SK-N-SH (cell line): ENCODE measurements at regions not wholly inside any gene's neighbourhood (a gene's known extent, or its start where the extent isn't known, plus 50 kb on each side); places are given as distances from the start of the nearest gene placed in this dataset.

ENCODE experiments used
- CTCF ChIA-PET: fragments of 300-600, 350-600 bp; formaldehyde crosslinking; extraction: SDS; loops from one replicate; lab custom pipeline; 2021; lab: Yijun Ruan, JAX
- POLR2A ChIA-PET: fragments of 350-600 bp; sonication (Branson Sonifier 250); formaldehyde crosslinking; extraction: SDS; loops from one replicate; lab custom pipeline; 2020; ENCODE audit warnings: antibody characterized with exemption, inconsistent platforms; lab: Yijun Ruan, JAX
- DNase-seq: peaks from one replicate; pipeline ENCODE4 v3.0.0; 2012
- H2AFZ ChIP-seq: fragments of 200-600 bp; sonication (generic); 2 replicates; pipeline ENCODE4 v1.8.1; 2016; ENCODE audit warnings: antibody characterized with exemption, mild to moderate bottlenecking, low read depth
- H3F3A ChIP-seq: fragments of 200-600 bp; sonication (generic); replicated peaks from 2 replicates; pipeline ENCODE3; 2016; ENCODE audit warnings: antibody characterized with exemption, mild to moderate bottlenecking; ENCODE audit not compliant: insufficient read depth
- H3K27ac ChIP-seq, 2 experiments: fragments of 200-500 bp in 1 of 2; fragments of 200-600 bp in 1 of 2; sonication (Bioruptor generic) in 1 of 2; sonication (generic), shearing (Covaris generic) in 1 of 2; 2 replicates each; pipeline versions ENCODE4 v1.5.1 to v1.6.1; 2014 to 2016; ENCODE audit warnings: low read depth in 2 of 2, inconsistent platforms in 1 of 2, low read length in 1 of 2, mild to moderate bottlenecking in 1 of 2, mixed read lengths in 1 of 2
- H3K27me3 ChIP-seq: fragments of 200-600 bp; sonication (generic), shearing (Covaris generic); 2 replicates; pipeline ENCODE4 v1.6.1; 2016; ENCODE audit warnings: mixed run types; ENCODE audit not compliant: insufficient read depth
- H3K36me3 ChIP-seq, 2 experiments: fragments of 200-500 bp in 1 of 2; fragments of 200-600 bp in 1 of 2; sonication (Bioruptor generic) in 1 of 2; sonication (generic) in 1 of 2; replicated peaks in 1 of 2; 2 replicates each; pipeline versions ENCODE3 to v1.5.1; 2014 to 2016; ENCODE audit warnings: low read length in 1 of 2, mild to moderate bottlenecking in 1 of 2; ENCODE audit not compliant: insufficient read depth in 2 of 2, control insufficient read depth in 1 of 2
- H3K4me1 ChIP-seq, 2 experiments: fragments of 200-500 bp in 1 of 2; fragments of 200-600 bp in 1 of 2; sonication (Bioruptor generic) in 1 of 2; sonication (generic), shearing (Covaris generic) in 1 of 2; 2 replicates each; pipeline versions ENCODE4 v1.5.1 to v1.6.1; 2014 to 2016; ENCODE audit warnings: low read depth in 1 of 2, low read length in 1 of 2, mixed run types in 1 of 2; ENCODE audit not compliant: insufficient read depth in 2 of 2, control insufficient read depth in 1 of 2
- H3K4me2 ChIP-seq: fragments of 200-600 bp; sonication (generic), shearing (Covaris generic); 2 replicates; pipeline ENCODE4 v1.6.1; 2017; ENCODE audit warnings: mixed run types
- H3K4me3 ChIP-seq, 2 experiments: fragments of 200-500 bp in 1 of 2; fragments of 200-600 bp in 1 of 2; sonication (Bioruptor generic) in 1 of 2; sonication (generic), shearing (Covaris generic) in 1 of 2; 2 replicates each; pipeline versions ENCODE4 v1.5.1 to v1.8.1; 2014 to 2016; ENCODE audit warnings: low read depth in 2 of 2, inconsistent platforms in 1 of 2, low read length in 1 of 2, mild to moderate bottlenecking in 1 of 2, mixed read lengths in 1 of 2, moderate library complexity in 1 of 2
- H3K79me2 ChIP-seq: fragments of 200-600 bp; sonication (generic); 2 replicates; pipeline ENCODE4 v1.8.1; 2017; ENCODE audit warnings: mild to moderate bottlenecking; ENCODE audit not compliant: insufficient read depth
- H3K9ac ChIP-seq: fragments of 200-600 bp; sonication (generic); 2 replicates; pipeline ENCODE4 v1.6.1; 2017; ENCODE audit warnings: mixed run types
- H3K9me2 ChIP-seq: fragments of 200-600 bp; sonication (generic); 2 replicates; pipeline ENCODE4 v1.6.1; 2017; ENCODE audit warnings: mixed run types
- H3K9me3 ChIP-seq: fragments of 200-600 bp; sonication (generic); 2 replicates; pipeline ENCODE4 v1.6.1; 2017; ENCODE audit warnings: mixed run types, mild to moderate bottlenecking, moderate library complexity
- H4K20me1 ChIP-seq: fragments of 200-600 bp; sonication (generic); 2 replicates; pipeline ENCODE4 v1.6.1; 2017; ENCODE audit warnings: mild to moderate bottlenecking, mixed run types; ENCODE audit not compliant: insufficient read depth
- CHD2 ChIP-seq: fragments of 150-350 bp; IDR thresholded peaks from 2 replicates; pipeline ENCODE4 v1.6.1; 2018; ENCODE audit warnings: low read length; ENCODE audit not compliant: partially characterized antibody
- ELF1 ChIP-seq: IDR thresholded peaks from 2 replicates; pipeline ENCODE4 v1.4.0; 2012
- EP300 ChIP-seq, 2 experiments: IDR thresholded peaks; 2 replicates each; pipeline versions ENCODE4 v1.4.0 to v1.6.1; 2012; ENCODE audit warnings: borderline replicate concordance in 1 of 2, low read depth in 1 of 2, low read length in 1 of 2
- FOSL2 ChIP-seq: IDR thresholded peaks from 2 replicates; pipeline ENCODE4 v1.4.0; 2012; ENCODE audit warnings: low read depth, mild to moderate bottlenecking, moderate library complexity, borderline replicate concordance
- FOXM1 ChIP-seq: IDR thresholded peaks from 2 replicates; pipeline ENCODE4 v1.4.0; 2012; ENCODE audit warnings: low read depth, mild to moderate bottlenecking
- GATA2 ChIP-seq: sonication (generic); formaldehyde crosslinking; IDR thresholded peaks from 2 replicates; pipeline ENCODE4 v1.5.0; 2020; ENCODE audit warnings: mild to moderate bottlenecking, missing genetic modification reagents
- JUND ChIP-seq: IDR thresholded peaks from 2 replicates; pipeline ENCODE4 v1.4.0; 2012
- MXI1 ChIP-seq: IDR thresholded peaks from 2 replicates; pipeline ENCODE4 v1.6.1; 2012; ENCODE audit warnings: mild to moderate bottlenecking, low read depth, low read length, improper control_type of control experiment
- NRF1 ChIP-seq: IDR thresholded peaks from 2 replicates; pipeline ENCODE4 v1.6.1; 2012; ENCODE audit warnings: low read depth, mild to moderate bottlenecking, low read length
- REST ChIP-seq: IDR thresholded peaks from 2 replicates; pipeline ENCODE4 v1.6.1; 2012; ENCODE audit warnings: mild to moderate bottlenecking, low read depth, low read length, moderate library complexity
- TAF1 ChIP-seq: IDR thresholded peaks from 2 replicates; pipeline ENCODE4 v1.6.1; 2012; ENCODE audit warnings: low read depth, mild to moderate bottlenecking, low read length, moderate library complexity, borderline replicate concordance
- USF2 ChIP-seq: fragments of 150-350 bp; IDR thresholded peaks from 2 replicates; pipeline ENCODE4 v1.6.1; 2017; ENCODE audit warnings: antibody characterized with exemption, low read length, low read depth, borderline replicate concordance
- ZBTB33 ChIP-seq: IDR thresholded peaks from 2 replicates; pipeline ENCODE4 v1.4.0; 2012; ENCODE audit warnings: low read depth, borderline replicate concordance
- WGBS: methylation state at CpG from one replicate; pipeline ENCODE4 v1.1.6; 2017; ENCODE audit warnings: low lambda C conversion rate; 5-methylcytosine and 5-hydroxymethylcytosine counted together
- TF ChIP-seq, protein P1 (sequence below): IDR thresholded peaks from 2 replicates; pipeline ENCODE4 v1.4.0; 2012; ENCODE audit warnings: low read depth

DNA sequence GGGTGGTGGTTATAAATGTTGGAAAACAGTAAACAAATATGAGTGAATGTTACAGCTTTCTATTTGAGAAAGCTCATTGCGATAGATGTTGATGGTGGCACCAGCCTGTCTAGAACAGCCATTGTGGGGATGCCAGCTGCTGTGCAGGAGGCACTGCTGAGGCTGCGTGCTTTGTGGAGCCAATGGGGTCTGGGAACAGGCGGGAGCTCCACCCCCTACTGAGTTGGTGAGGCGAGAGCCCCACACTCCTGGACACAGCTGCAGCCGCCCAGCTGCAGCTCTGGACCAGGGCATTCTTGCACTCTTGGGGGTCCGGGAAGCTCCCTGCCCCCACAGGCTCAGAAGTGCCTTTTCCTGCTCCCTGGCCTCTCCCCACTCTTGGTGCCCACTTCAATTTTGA lies 1147.1 kb upstream of the LRRTM3 start:
- H3K4me1 ChIP-seq, result no peaks in the 10 kb centered on the region
- no peaks in the 10 kb centered on the region for H3K27me3 ChIP-seq
- no peak for DNase-seq
- CTCF ChIA-PET, result interaction anchor here (1.6 kb wide), 1 partner anchor 15 kb away, joined by 4 read pairs; no protein-coding TSS in a partner anchor
- H3K4me3 ChIP-seq, result no peak overlapping the region
- WGBS, result 59% methylated on average over 2 of the region's 6 CpGs
- no peak overlapping the region for H2AFZ ChIP-seq
- no peaks in the 10 kb centered on the region for H3K79me2 ChIP-seq
- no peaks in the 10 kb centered on the region for H3K9me2 ChIP-seq
- no peak overlapping the region for H3K4me2 ChIP-seq
- H4K20me1 ChIP-seq, result no peaks in the 10 kb centered on the region
- no peak for TF ChIP-seq EP300 (IDR thresholded peaks at IDR 0.05; ENCODE audit: borderline replicate concordance in 1 of 2, low read depth in 1 of 2, low read length in 1 of 2)
- TF ChIP-seq TAF1, result no peak
- no peak for TF ChIP-seq GATA2 (CRISPR knock-in tag)
- no peak for TF ChIP-seq MXI1
- no peak for TF ChIP-seq NRF1
- no peak for TF ChIP-seq FOXM1
- TF ChIP-seq FOSL2, result no peak
- no peak for TF ChIP-seq JUND
- TF ChIP-seq ZBTB33, result no peak
- TF ChIP-seq, all 33 proteins: peak for 0
- Histone ChIP-seq H3F3A (no peaks in the 10 kb centered on the region), H3K36me3 (peaks cover 0 to 4% of the 10 kb centered on the region in 2 experiments), H3K9me3 (no peaks in the 10 kb centered on the region), H3K27ac (no peak overlapping the region), H3K9ac (no peak overlapping the region)
- POLR2A ChIA-PET, result no interaction called here

DNA sequence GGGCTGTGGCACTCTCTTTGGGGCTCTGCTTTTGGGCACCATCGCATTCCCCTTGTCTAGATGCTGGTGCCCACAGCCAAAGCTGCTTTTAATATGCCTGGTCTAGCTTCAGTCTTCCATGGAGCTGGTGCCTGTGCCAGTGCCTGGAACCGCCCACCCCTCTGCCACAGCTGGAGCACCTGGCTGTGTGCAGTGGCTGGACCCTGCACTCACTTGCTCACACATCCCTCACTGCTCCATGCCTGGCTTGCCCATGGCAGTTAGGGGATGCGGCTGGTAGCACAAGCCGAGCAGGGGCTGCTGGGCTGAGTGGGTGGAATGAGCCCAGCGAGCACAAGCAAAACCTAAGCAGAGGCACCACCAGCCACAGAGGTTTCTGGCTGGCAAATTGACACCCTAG lies 1145.9 kb upstream of the LRRTM3 start:
- H3F3A ChIP-seq, result no peaks in the 10 kb centered on the region
- H3K27me3 ChIP-seq, result no peaks in the 10 kb centered on the region
- H4K20me1 ChIP-seq, result no peaks in the 10 kb centered on the region
- H3K27ac ChIP-seq, result no peak overlapping the region
- H3K9me2 ChIP-seq, result no peaks in the 10 kb centered on the region
- no peak for TF ChIP-seq CHD2
- no peak for TF ChIP-seq REST
- no peak for TF ChIP-seq ELF1
- no peak for TF ChIP-seq EP300 (IDR thresholded peaks at IDR 0.05; ENCODE audit: borderline replicate concordance in 1 of 2, low read depth in 1 of 2, low read length in 1 of 2)
- TF ChIP-seq FOSL2, result no peak
- TF ChIP-seq ZBTB33, result no peak
- TF ChIP-seq, protein P1, sequence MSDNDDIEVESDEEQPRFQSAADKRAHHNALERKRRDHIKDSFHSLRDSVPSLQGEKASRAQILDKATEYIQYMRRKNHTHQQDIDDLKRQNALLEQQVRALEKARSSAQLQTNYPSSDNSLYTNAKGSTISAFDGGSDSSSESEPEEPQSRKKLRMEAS, result no peak
- TF ChIP-seq GATA2 (CRISPR knock-in tag), result no peak
- TF ChIP-seq USF2, result no peak
- ChIA-PET POLR2A (no interaction called here), CTCF (interaction anchor here (1.6 kb wide), 1 partner anchor 14 kb away, joined by 4 read pairs; no protein-coding TSS in a partner anchor)
- no peak overlapping the region for H3K4me3 ChIP-seq
- H3K4me2 ChIP-seq, result no peak overlapping the region
- WGBS, result 83% methylated on average over 3 of the region's 5 CpGs
- DNase-seq, result no peak
- H3K9me3 ChIP-seq, result no peaks in the 10 kb centered on the region
- H3K4me1 ChIP-seq, result no peaks in the 10 kb centered on the region
- no peak overlapping the region for H3K9ac ChIP-seq
- H2AFZ ChIP-seq, result no peak overlapping the region
- H3K79me2 ChIP-seq, result no peaks in the 10 kb centered on the region
- no peaks in the 10 kb centered on the region for H3K36me3 ChIP-seq
